Breast epithelium (tissue), 4 donors: ENCODE measurements at regions not wholly inside any gene's neighbourhood (a gene's known extent, or its start where the extent isn't known, plus 50 kb on each side); places are given as distances from the start of the nearest gene placed in this dataset.

Experiments
- DNase-seq, 2 donors: peaks; one replicate each; pipeline ENCODE4 v3.0.0-alpha.2; 2019; ENCODE audit warnings: low spot score in 2 of 2
- H3K27ac ChIP-seq, 2 donors: fragments of 200-600 bp; sonication (generic) in 1 of 2; one replicate each; pipeline ENCODE4 v1.5.1; 2016 to 2019; ENCODE audit warnings: mild to moderate bottlenecking in 1 of 2
- H3K27me3 ChIP-seq, 2 donors: fragments of 200-600 bp; sonication (generic) in 1 of 2; one replicate each; pipeline versions ENCODE4 v1.5.1 to v1.6.0; 2017 to 2019; ENCODE audit warnings: control low read depth in 1 of 2, mild to moderate bottlenecking in 1 of 2
- H3K36me3 ChIP-seq: fragments of 200-600 bp; one replicate; pipeline ENCODE4 v1.5.1; 2019
- H3K4me1 ChIP-seq, 2 donors: fragments of 200-600 bp; sonication (generic); one replicate each; pipeline ENCODE4 v1.5.1; 2016 to 2019; ENCODE audit warnings: control low read depth in 1 of 2
- H3K4me3 ChIP-seq, 3 donors: fragments of 200-600 bp; sonication (generic); 1 replicate in 2 of 3; 2 replicates in 1 of 3; pipeline ENCODE4 v1.5.1; 2016 to 2019; ENCODE audit warnings: mild to moderate bottlenecking in 3 of 3, moderate library complexity in 2 of 3
- H3K9me3 ChIP-seq, 2 donors: fragments of 200-600 bp; sonication (generic) in 1 of 2; one replicate each; pipeline ENCODE4 v1.5.1; 2016 to 2019; ENCODE audit warnings: control low read depth in 1 of 2
- CTCF ChIP-seq, 3 donors: fragments of 450-650 bp; IDR thresholded peaks; one replicate each; pipeline ENCODE4 v1.5.1; 2016 to 2017; ENCODE audit warnings: antibody characterized with exemption in 3 of 3, mild to moderate bottlenecking in 3 of 3, moderate library complexity in 3 of 3
- POLR2A ChIP-seq: fragments of 450-650 bp; IDR thresholded peaks from one replicate; pipeline ENCODE4 v1.6.1; 2016; ENCODE audit warnings: antibody characterized with exemption, mild to moderate bottlenecking, moderate library complexity
- POLR2AphosphoS5 ChIP-seq, 3 donors: sonication (generic); formaldehyde crosslinking; IDR thresholded peaks; one replicate each; pipeline ENCODE4 v1.6.1; 2017; ENCODE audit warnings: antibody characterized with exemption in 3 of 3
- intact Hi-C: fragments of 100-400 bp; cut with DNase I; formaldehyde crosslinking; loops from one replicate; pipeline ENCODE4 v1.15.1; 2023; ENCODE audit warnings: low total_unique reads

GRCh38 chr7:47685151-47685550 lies 103.2 kb upstream of the TNS3 start:
- H3K27ac ChIP-seq: no peak overlapping the region
- TF ChIP-seq CTCF (IDR thresholded peaks at IDR 0.05) (no peak), POLR2A (no peak), POLR2AphosphoS5 (IDR thresholded peaks at IDR 0.05) (no peak)
- H3K9me3 ChIP-seq: no peaks in the 10 kb centered on the region
- H3K27me3 ChIP-seq: no peaks in the 10 kb centered on the region
- no peak overlapping the region for H3K4me3 ChIP-seq
- intact Hi-C loops: no loop called here
- no peak for DNase-seq
- no peaks in the 10 kb centered on the region for H3K4me1 ChIP-seq
- H3K36me3 ChIP-seq: no peaks in the 10 kb centered on the region

- no peak overlapping the region for H3K27ac ChIP-seq
- H3K4me1 ChIP-seq: no peaks in the 10 kb centered on the region
- no peaks in the 10 kb centered on the region for H3K9me3 ChIP-seq
- H3K27me3 ChIP-seq: no peaks in the 10 kb centered on the region
- TF ChIP-seq CTCF (IDR thresholded peaks at IDR 0.05): no peak
- TF ChIP-seq POLR2AphosphoS5 (IDR thresholded peaks at IDR 0.05): no peak
- no peak for TF ChIP-seq POLR2A
- no peak overlapping the region for H3K4me3 ChIP-seq
- H3K36me3 ChIP-seq: no peaks in the 10 kb centered on the region
- intact Hi-C loops: no loop called here
- DNase-seq: no peak
Measured at GRCh38 chr7:47684728-47685127, 102.8 kb upstream of the TNS3 start.

GRCh38 chr7:47683485-47683898 lies 101.6 kb upstream of the TNS3 start:
- Histone ChIP-seq H3K36me3 (no peaks in the 10 kb centered on the region), H3K4me1 (no peaks in the 10 kb centered on the region), H3K4me3 (no peak overlapping the region), H3K27ac (no peak overlapping the region), H3K27me3 (no peaks in the 10 kb centered on the region), H3K9me3 (no peaks in the 10 kb centered on the region)
- intact Hi-C loops: no loop called here
- TF ChIP-seq POLR2AphosphoS5 (IDR thresholded peaks at IDR 0.05) (no peak), POLR2A (no peak), CTCF (IDR thresholded peaks at IDR 0.05) (no peak)
- DNase-seq: no peak

- Histone ChIP-seq H3K4me1 (no peaks in the 10 kb centered on the region), H3K27me3 (no peaks in the 10 kb centered on the region), H3K27ac (no peak overlapping the region), H3K36me3 (no peaks in the 10 kb centered on the region), H3K4me3 (no peak overlapping the region), H3K9me3 (no peaks in the 10 kb centered on the region)
- TF ChIP-seq POLR2A: no peak
- no peak for DNase-seq
- intact Hi-C loops: no loop called here
Measured at GRCh38 chr7:47682874-47683273, 101.0 kb upstream of the TNS3 start.

GRCh38 chr7:47681249-47681810 lies 99.4 kb upstream of the TNS3 start:
- no peak overlapping the region for H3K4me3 ChIP-seq
- H3K27ac ChIP-seq: no peak overlapping the region
- DNase-seq: no peak
- intact Hi-C loops: no loop called here
- no peaks in the 10 kb centered on the region for H3K4me1 ChIP-seq
- H3K27me3 ChIP-seq: no peaks in the 10 kb centered on the region
- H3K9me3 ChIP-seq: no peaks in the 10 kb centered on the region
- TF ChIP-seq POLR2A (no peak), POLR2AphosphoS5 (IDR thresholded peaks at IDR 0.05) (no peak), CTCF (IDR thresholded peaks at IDR 0.05) (no peak)
- no peaks in the 10 kb centered on the region for H3K36me3 ChIP-seq
